ENCODE measurements at regions not wholly inside any gene's neighbourhood (a gene's known extent, or its start where the extent isn't known, plus 50 kb on each side); places are given as distances from the start of the nearest gene placed in this dataset.

DNA sequence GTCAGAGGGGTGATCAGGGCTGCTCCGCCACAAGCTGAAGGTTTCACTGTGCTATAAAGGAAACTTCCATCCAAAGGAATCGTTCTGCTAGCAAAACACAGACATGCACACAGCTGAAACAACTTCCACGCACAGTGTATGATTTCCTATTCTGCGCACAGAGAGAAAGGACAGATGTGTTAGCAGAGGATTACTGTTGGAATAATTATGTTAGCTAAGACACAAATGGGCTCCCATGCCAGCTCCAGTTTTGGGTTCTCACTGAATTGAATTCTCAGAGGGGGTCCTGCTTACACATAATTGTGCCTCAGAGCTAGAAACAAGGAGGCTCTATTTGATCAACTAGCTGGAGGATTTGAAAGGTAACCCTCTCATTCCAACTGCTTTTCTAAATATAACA, 352.4 kb downstream of the IRX2 start:
- H3K27me3 Mint-ChIP-seq (ENCODE audit: low read depth): peaks cover 17% of the 10 kb centered on the region
- DNase-seq (ENCODE audit: low spot score in 2 of 2, unreplicated experiment in 2 of 2): no peak
- TF ChIP-seq, protein P1, sequence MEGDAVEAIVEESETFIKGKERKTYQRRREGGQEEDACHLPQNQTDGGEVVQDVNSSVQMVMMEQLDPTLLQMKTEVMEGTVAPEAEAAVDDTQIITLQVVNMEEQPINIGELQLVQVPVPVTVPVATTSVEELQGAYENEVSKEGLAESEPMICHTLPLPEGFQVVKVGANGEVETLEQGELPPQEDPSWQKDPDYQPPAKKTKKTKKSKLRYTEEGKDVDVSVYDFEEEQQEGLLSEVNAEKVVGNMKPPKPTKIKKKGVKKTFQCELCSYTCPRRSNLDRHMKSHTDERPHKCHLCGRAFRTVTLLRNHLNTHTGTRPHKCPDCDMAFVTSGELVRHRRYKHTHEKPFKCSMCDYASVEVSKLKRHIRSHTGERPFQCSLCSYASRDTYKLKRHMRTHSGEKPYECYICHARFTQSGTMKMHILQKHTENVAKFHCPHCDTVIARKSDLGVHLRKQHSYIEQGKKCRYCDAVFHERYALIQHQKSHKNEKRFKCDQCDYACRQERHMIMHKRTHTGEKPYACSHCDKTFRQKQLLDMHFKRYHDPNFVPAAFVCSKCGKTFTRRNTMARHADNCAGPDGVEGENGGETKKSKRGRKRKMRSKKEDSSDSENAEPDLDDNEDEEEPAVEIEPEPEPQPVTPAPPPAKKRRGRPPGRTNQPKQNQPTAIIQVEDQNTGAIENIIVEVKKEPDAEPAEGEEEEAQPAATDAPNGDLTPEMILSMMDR (IDR thresholded peaks at IDR 0.05; ENCODE audit: unreplicated experiment): no peak
- H3K4me3 Mint-ChIP-seq: no peak overlapping the region
- no peaks in the 10 kb centered on the region for H3K36me3 Mint-ChIP-seq
- H3K4me1 Mint-ChIP-seq: no peaks in the 10 kb centered on the region
- H3K9me3 Mint-ChIP-seq: peaks cover 8% of the 10 kb centered on the region
- no peak overlapping the region for H3K27ac Mint-ChIP-seq

DNA sequence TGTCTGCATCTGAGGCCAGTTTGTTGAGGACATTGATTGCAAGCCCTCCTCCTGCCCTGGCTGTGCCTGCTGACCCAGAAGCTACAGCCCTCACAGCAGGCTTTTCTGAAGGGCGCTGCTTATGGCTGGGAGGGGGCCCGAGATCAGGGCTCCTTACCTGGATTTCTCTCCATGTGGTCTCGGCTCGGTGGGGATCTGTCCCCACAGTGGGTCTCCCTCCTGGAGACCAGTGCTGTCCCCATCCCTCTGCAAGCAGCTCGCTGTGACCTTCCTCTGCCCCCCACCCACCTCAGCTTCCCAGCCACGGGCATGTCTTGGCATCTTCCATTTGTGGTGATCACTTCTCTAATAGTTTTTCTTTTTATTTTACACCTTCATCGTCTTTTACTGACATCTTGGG, 357.9 kb downstream of the IRX2 start:
- no peak for DNase-seq (ENCODE audit: low spot score in 2 of 2, unreplicated experiment in 2 of 2)
- Mint-ChIP-seq H3K4me3 (no peak overlapping the region), H3K9me3 (no peaks in the 10 kb centered on the region), H3K36me3 (no peaks in the 10 kb centered on the region), H3K4me1 (no peaks in the 10 kb centered on the region), H3K27ac (no peak overlapping the region), H3K27me3 (ENCODE audit: low read depth) (peaks cover 39% of the 10 kb centered on the region)
- TF ChIP-seq, protein P1 (IDR thresholded peaks at IDR 0.05; ENCODE audit: unreplicated experiment): no peak

DNA sequence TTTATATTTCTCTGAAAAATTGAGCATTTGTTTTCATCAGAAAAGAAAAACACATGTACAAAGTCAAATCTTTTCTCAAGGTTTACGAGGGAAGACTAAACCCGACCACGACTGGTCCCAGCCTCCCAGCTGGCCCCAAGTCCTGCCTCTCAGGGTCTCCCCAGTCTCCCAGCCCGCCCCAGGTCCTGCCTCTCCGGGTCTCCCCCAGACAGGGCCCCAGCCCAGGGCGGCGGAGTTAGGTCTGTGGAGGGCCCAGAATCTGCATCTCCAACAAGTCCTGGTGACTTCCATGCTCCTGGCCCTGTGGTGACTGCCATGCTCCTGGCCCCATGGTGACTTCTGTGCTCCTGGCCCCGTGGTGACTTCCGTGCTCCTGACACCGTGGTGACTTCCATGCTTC, 359.9 kb downstream of the IRX2 start:
- H3K4me3 Mint-ChIP-seq: no peak overlapping the region
- H3K27ac Mint-ChIP-seq: no peak overlapping the region
- H3K4me1 Mint-ChIP-seq: no peaks in the 10 kb centered on the region
- TF ChIP-seq, protein P1 (IDR thresholded peaks at IDR 0.05; ENCODE audit: unreplicated experiment): no peak
- H3K27me3 Mint-ChIP-seq (ENCODE audit: low read depth): peaks cover 40% of the 10 kb centered on the region
- no peaks in the 10 kb centered on the region for H3K9me3 Mint-ChIP-seq
- no peaks in the 10 kb centered on the region for H3K36me3 Mint-ChIP-seq
- DNase-seq (ENCODE audit: low spot score in 2 of 2, unreplicated experiment in 2 of 2): no peak

DNA sequence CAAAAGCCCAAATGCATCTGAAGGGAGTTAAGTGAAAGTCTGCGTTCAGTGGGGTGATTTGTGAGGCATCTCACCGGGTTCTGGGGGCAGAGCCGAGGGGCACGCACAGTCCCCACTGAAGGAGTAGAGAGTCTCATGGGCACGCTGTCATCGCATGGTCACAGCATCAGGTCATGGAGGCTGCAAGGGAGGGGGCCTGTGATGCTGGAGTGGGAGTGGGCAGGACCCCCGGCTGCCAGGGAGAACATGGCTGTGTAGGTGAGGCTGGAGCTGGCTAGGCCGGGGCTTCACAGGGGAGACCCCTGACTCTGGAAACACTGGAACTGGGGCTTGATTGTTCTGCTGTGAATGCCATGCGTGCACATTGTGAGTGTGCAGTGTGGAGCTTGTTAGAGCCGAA, 360.5 kb downstream of the IRX2 start:
- H3K9me3 Mint-ChIP-seq: no peaks in the 10 kb centered on the region
- H3K27me3 Mint-ChIP-seq (ENCODE audit: low read depth): peaks cover 41% of the 10 kb centered on the region
- H3K27ac Mint-ChIP-seq: no peak overlapping the region

DNA sequence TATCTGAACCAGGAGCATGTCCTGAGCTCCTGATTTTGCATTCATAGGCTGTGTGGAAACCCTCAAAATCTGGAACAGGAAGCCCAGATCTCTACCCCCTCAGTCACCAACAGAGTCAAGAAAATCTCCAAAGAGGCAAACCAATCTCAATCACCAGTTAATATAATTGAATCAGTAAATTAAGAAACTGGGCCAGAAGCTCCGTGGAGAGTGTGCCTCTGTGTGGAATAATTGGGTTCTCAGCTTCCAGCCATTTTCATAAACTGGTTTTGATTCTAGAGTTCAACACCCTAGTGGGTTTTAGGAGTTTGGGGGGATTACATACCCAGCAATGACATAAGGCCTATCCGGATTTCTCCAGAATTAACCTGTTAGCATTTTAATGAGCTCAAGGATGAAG, 362.9 kb downstream of the IRX2 start:
- H3K4me1 Mint-ChIP-seq: peaks cover 8% of the 10 kb centered on the region
- H3K9me3 Mint-ChIP-seq: no peaks in the 10 kb centered on the region
- H3K27ac Mint-ChIP-seq: no peak overlapping the region
- no peak overlapping the region for H3K4me3 Mint-ChIP-seq
- peaks cover 38% of the 10 kb centered on the region for H3K27me3 Mint-ChIP-seq (ENCODE audit: low read depth)
- no peak for DNase-seq (ENCODE audit: low spot score in 2 of 2, unreplicated experiment in 2 of 2)
- TF ChIP-seq, protein P1 (IDR thresholded peaks at IDR 0.05; ENCODE audit: unreplicated experiment): no peak
- no peaks in the 10 kb centered on the region for H3K36me3 Mint-ChIP-seq

More for the DNA sequence above, 360.5 kb downstream of the IRX2 start:
- Mint-ChIP-seq H3K4me1 (no peaks in the 10 kb centered on the region), H3K36me3 (no peaks in the 10 kb centered on the region), H3K4me3 (no peak overlapping the region)
- TF ChIP-seq, protein P1 (IDR thresholded peaks at IDR 0.05; ENCODE audit: unreplicated experiment): no peak
- DNase-seq (ENCODE audit: low spot score in 2 of 2, unreplicated experiment in 2 of 2): no peak
